Caco-2 (cell line): ENCODE measurements at regions not wholly inside any gene's neighbourhood (a gene's known extent, or its start where the extent isn't known, plus 50 kb on each side); places are given as distances from the start of the nearest gene placed in this dataset.

Source experiments
- BruUV-seq: library from RNA; stranded (reverse); fragments of 400-500 nt; replicated peaks from 2 replicates; lab custom pipeline; 2021; lab: Mats Ljungman, UMichigan
- CTCF ChIA-PET: fragments of 300-600 bp; sonication (Branson Sonifier 250); formaldehyde crosslinking; loops from one replicate; lab custom pipeline; 2022; ENCODE audit warnings: antibody characterized with exemption; lab: Charles Lee
- POLR2A ChIA-PET: fragments of 300-600 bp; sonication (Branson Sonifier 250); formaldehyde crosslinking; loops from one replicate; lab custom pipeline; 2022; ENCODE audit warnings: antibody characterized with exemption; lab: Charles Lee
- DNase-seq, 2 experiments: peaks; one replicate each; pipeline versions ENCODE4 v3.0.0 to v3.0.0-alpha.2; 2020 to 2022
- H3K27me3 ChIP-seq: replicated peaks from 2 replicates; pipeline ENCODE4 v1.6.0; 2011; ENCODE audit warnings: low read length; ENCODE audit not compliant: control insufficient read depth, insufficient read depth
- H3K36me3 ChIP-seq: 2 replicates; pipeline ENCODE4 v1.5.1; 2011; ENCODE audit warnings: low read length; ENCODE audit not compliant: control insufficient read depth, insufficient read depth
- H3K4me1 ChIP-seq: fragments of 250-450 bp; sonication (Bioruptor Pico); 2 replicates; pipeline ENCODE4 v1.5.1; 2020; ENCODE audit warnings: mild to moderate bottlenecking
- H3K4me3 ChIP-seq: 2 replicates; pipeline ENCODE4 v1.5.1; 2011; ENCODE audit warnings: low read depth, mild to moderate bottlenecking, control low read depth, low read length
- H3K9me3 ChIP-seq: fragments of 250-450 bp; sonication (Bioruptor Pico); 2 replicates; pipeline ENCODE4 v1.5.1; 2020; ENCODE audit warnings: mild to moderate bottlenecking, moderate library complexity
- H3K27ac Mint-ChIP-seq: one replicate; pipeline ENCODE4 v1.8.0; 2022; ENCODE audit warnings: mixed read lengths; ENCODE audit not compliant: unreplicated experiment
- H3K27me3 Mint-ChIP-seq: one replicate; pipeline ENCODE4 v1.8.0; 2022; ENCODE audit warnings: mixed read lengths; ENCODE audit not compliant: insufficient read depth, unreplicated experiment
- H3K36me3 Mint-ChIP-seq: one replicate; pipeline ENCODE4 v1.8.0; 2022; ENCODE audit warnings: mild to moderate bottlenecking, mixed read lengths; ENCODE audit not compliant: insufficient read depth, unreplicated experiment
- H3K4me1 Mint-ChIP-seq: one replicate; pipeline ENCODE4 v1.8.0; 2022; ENCODE audit warnings: low read depth, mixed read lengths; ENCODE audit not compliant: unreplicated experiment
- H3K4me3 Mint-ChIP-seq: one replicate; pipeline ENCODE4 v1.8.0; 2022; ENCODE audit warnings: mild to moderate bottlenecking, moderate library complexity, mixed read lengths; ENCODE audit not compliant: unreplicated experiment
- H3K9me3 Mint-ChIP-seq: one replicate; pipeline ENCODE4 v1.8.0; 2022; ENCODE audit warnings: mixed read lengths; ENCODE audit not compliant: unreplicated experiment
- CTCF ChIP-seq, 2 experiments: fragments of 200-600 bp in 1 of 2; IDR thresholded peaks; 1 replicate in 1 of 2; 2 replicates in 1 of 2; pipeline versions ENCODE4 v1.5.1 to v1.8.0; 2011 to 2022; ENCODE audit warnings: antibody characterized with exemption in 1 of 2, control low read depth in 1 of 2, inconsistent platforms in 1 of 2, low read depth in 1 of 2, low read length in 1 of 2, mild to moderate bottlenecking in 1 of 2, moderate library complexity in 1 of 2; ENCODE audit not compliant: insufficient read depth in 1 of 2, severe bottlenecking in 1 of 2, unreplicated experiment in 1 of 2
- intact Hi-C: fragments of 100-400 bp; cut with micrococcal nuclease; formaldehyde crosslinking; loops from one replicate; pipeline ENCODE4 v1.10.0; 2022; ENCODE audit not compliant: unreplicated experiment

GRCh38 chr18:5068851-5069250 is 128.2 kb downstream of the AKAIN1 start:
- Mint-ChIP-seq H3K27ac (no peak overlapping the region), H3K36me3 (no peaks in the 10 kb centered on the region), H3K4me1 (no peaks in the 10 kb centered on the region), H3K9me3 (no peaks in the 10 kb centered on the region), H3K27me3 (peaks cover 8% of the 10 kb centered on the region), H3K4me3 (no peak overlapping the region)
- Histone ChIP-seq H3K4me3 (no peak overlapping the region), H3K4me1 (no peaks in the 10 kb centered on the region), H3K27me3 (no peaks in the 10 kb centered on the region; the same call in 1 of the 2 replicates), H3K36me3 (no peaks in the 10 kb centered on the region), H3K9me3 (no peaks in the 10 kb centered on the region)
- DNase-seq, result no peak
- no peak for TF ChIP-seq CTCF (IDR thresholded peaks at IDR 0.05; ENCODE audit: insufficient read depth in 1 of 2, low read depth in 1 of 2, low read length in 1 of 2, severe bottlenecking in 1 of 2, unreplicated experiment in 1 of 2)
- intact Hi-C loops, result no loop called here
- POLR2A ChIA-PET, result no interaction called here
- CTCF ChIA-PET, result no interaction called here
- no TSS peak for BruUV-seq

DNA sequence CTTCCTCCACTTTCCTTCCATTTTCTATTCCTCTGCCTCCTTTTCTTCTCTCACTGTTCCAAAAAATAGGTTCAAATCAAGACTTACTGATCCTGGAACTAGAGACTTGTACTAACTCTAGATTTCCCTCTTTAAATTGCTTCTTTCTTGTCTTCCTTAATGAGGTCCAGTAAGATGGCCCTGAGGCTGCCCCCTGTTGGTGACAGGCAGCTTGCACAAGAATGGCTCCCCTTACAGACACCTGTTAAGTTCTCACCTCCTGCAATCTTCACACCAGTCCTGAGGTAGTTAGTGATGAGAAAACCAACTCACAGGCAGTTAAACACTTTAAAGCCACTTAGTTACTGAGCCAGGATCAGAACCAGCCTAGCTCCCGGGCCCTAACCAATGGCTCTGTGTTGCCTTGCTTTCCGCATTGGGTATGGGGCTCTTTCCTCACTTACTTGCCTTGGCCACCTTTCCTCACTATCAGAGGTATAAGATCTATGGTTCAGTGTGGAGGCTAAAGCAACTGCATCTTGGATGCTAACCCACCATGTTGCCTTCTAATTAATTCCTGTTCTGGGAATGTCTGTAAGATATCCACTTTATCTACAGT is 130.6 kb downstream of the AKAIN1 start:
- CTCF ChIA-PET, result no interaction called here
- TF ChIP-seq CTCF (IDR thresholded peaks at IDR 0.05; ENCODE audit: insufficient read depth in 1 of 2, low read depth in 1 of 2, low read length in 1 of 2, severe bottlenecking in 1 of 2, unreplicated experiment in 1 of 2), result peak; percentile 22 to 37
- no peaks in the 10 kb centered on the region for H3K9me3 ChIP-seq
- peaks cover 10% of the 10 kb centered on the region for H3K27me3 Mint-ChIP-seq
- no peaks in the 10 kb centered on the region for H3K36me3 Mint-ChIP-seq
- POLR2A ChIA-PET, result no interaction called here
- no peak overlapping the region for H3K27ac Mint-ChIP-seq
- no peaks in the 10 kb centered on the region for H3K4me1 Mint-ChIP-seq
- no peak overlapping the region for H3K4me3 ChIP-seq
- H3K27me3 ChIP-seq, result no peaks in the 10 kb centered on the region; the same call in 1 of the 2 replicates
- H3K36me3 ChIP-seq, result no peaks in the 10 kb centered on the region
- DNase-seq, result no peak
- BruUV-seq, result no TSS peak
- no peaks in the 10 kb centered on the region for H3K4me1 ChIP-seq
- intact Hi-C loops, result no loop called here
- H3K9me3 Mint-ChIP-seq, result no peaks in the 10 kb centered on the region
- H3K4me3 Mint-ChIP-seq, result no peak overlapping the region

DNA sequence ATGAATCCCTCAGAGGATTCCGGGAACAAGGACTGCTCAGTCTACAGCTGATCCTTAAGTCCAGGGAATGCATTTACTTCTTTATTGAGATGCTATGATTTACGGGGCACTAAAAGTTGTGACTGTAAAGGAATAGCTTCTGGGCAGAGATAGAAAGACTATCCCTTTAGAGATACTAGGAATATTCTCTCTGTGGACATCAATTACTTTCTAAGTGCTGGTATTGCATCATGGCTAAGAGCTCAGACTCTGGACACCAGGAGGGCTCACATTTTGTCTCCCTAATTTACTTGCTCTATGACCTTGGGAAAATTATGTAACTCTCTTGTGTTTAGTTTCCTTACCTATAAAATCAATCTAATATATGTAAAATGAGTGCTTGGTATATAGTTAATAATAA is 131.4 kb downstream of the AKAIN1 start:
- Mint-ChIP-seq H3K36me3 (no peaks in the 10 kb centered on the region), H3K27ac (no peak overlapping the region), H3K9me3 (no peaks in the 10 kb centered on the region), H3K4me3 (no peak overlapping the region), H3K4me1 (no peaks in the 10 kb centered on the region), H3K27me3 (peaks cover 10% of the 10 kb centered on the region)
- H3K9me3 ChIP-seq, result no peaks in the 10 kb centered on the region
- BruUV-seq, result no TSS peak
- H3K27me3 ChIP-seq, result no peaks in the 10 kb centered on the region; the same call in 1 of the 2 replicates
- intact Hi-C loops, result no loop called here
- TF ChIP-seq CTCF (IDR thresholded peaks at IDR 0.05; ENCODE audit: insufficient read depth in 1 of 2, low read depth in 1 of 2, low read length in 1 of 2, severe bottlenecking in 1 of 2, unreplicated experiment in 1 of 2), result no peak
- H3K4me3 ChIP-seq, result no peak overlapping the region
- no peaks in the 10 kb centered on the region for H3K36me3 ChIP-seq
- ChIA-PET CTCF (no interaction called here), POLR2A (no interaction called here)
- DNase-seq, result no peak
- no peaks in the 10 kb centered on the region for H3K4me1 ChIP-seq
